Naive B cell (primary cell): ENCODE measurements at regions not wholly inside any gene's neighbourhood (a gene's known extent, or its start where the extent isn't known, plus 50 kb on each side); places are given as distances from the start of the nearest gene placed in this dataset.
A peak's percentile ranks its signal among the peaks of the same experiment; 100 is the strongest.

Source experiments
- ATAC-seq, 2 donors: fragments of 150-1000 bp; cut with Tn5 transposase; 2 replicates each; pipeline ENCODE4 v1.10.0; 2021; ENCODE audit warnings: low read depth in 2 of 2, mild to moderate bottlenecking in 2 of 2, moderate library complexity in 2 of 2
- DNase-seq: peaks from one replicate; pipeline ENCODE4 v3.0.0; 2022
- H3K27ac Mint-ChIP-seq, 6 donors: one replicate each; pipeline ENCODE4 v1.8.0; 2020 to 2022; ENCODE audit warnings: mild to moderate bottlenecking in 6 of 6, mixed read lengths in 6 of 6, moderate library complexity in 5 of 6, inconsistent platforms in 2 of 6
- H3K27me3 Mint-ChIP-seq, 3 donors: one replicate each; pipeline ENCODE4 v1.8.0; 2021 to 2022; ENCODE audit warnings: mixed read lengths in 3 of 3, mild to moderate bottlenecking in 1 of 3
- H3K36me3 Mint-ChIP-seq, 2 donors: one replicate each; pipeline ENCODE4 v1.8.0; 2020 to 2022; ENCODE audit warnings: mixed read lengths in 2 of 2, inconsistent platforms in 1 of 2, mild to moderate bottlenecking in 1 of 2
- H3K4me1 Mint-ChIP-seq, 3 donors: one replicate each; pipeline ENCODE4 v1.8.0; 2020 to 2022; ENCODE audit warnings: mixed read lengths in 3 of 3, inconsistent platforms in 1 of 3, mild to moderate bottlenecking in 1 of 3, moderate library complexity in 1 of 3
- H3K4me3 Mint-ChIP-seq, 8 donors: one replicate each; pipeline ENCODE4 v1.8.0; 2020 to 2022; ENCODE audit warnings: mild to moderate bottlenecking in 8 of 8, mixed read lengths in 8 of 8, moderate library complexity in 8 of 8, inconsistent platforms in 2 of 8
- H3K9me3 Mint-ChIP-seq, 7 donors: one replicate each; pipeline ENCODE4 v1.8.0; 2020 to 2022; ENCODE audit warnings: mixed read lengths in 7 of 7, mild to moderate bottlenecking in 5 of 7, inconsistent platforms in 2 of 7, moderate library complexity in 1 of 7

DNA sequence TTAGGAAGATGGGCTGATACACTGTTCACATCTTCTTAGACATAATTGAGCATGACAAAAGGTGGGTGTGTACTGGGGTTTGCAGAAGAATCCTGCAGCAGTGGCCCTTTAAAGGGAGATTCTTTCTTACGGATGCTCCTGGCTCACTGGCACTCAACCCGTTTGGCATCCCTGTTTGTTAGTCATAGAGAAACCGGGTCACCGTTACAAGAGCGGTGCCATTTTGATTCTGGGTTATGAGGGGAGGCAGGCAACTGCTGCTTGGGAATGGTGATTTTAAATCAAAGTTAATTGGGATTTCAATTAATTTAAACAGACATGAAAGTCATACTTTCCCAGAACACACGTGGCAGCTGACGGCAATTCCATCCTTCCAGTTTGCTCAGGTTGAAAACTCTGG, 245.8 kb downstream of the AACS start:
- Mint-ChIP-seq H3K9me3 (peaks cover 0 to 19% (median 2%) of the 10 kb centered on the region in 7 donors), H3K4me3 (no peak overlapping the region), H3K36me3 (no peaks in the 10 kb centered on the region), H3K4me1 (no peaks in the 10 kb centered on the region), H3K27me3 (peaks cover 5 to 28% (median 20%) of the 10 kb centered on the region in 3 donors), H3K27ac (no peak overlapping the region)
- DNase-seq, result no peak
- ATAC-seq, result no peak

DNA sequence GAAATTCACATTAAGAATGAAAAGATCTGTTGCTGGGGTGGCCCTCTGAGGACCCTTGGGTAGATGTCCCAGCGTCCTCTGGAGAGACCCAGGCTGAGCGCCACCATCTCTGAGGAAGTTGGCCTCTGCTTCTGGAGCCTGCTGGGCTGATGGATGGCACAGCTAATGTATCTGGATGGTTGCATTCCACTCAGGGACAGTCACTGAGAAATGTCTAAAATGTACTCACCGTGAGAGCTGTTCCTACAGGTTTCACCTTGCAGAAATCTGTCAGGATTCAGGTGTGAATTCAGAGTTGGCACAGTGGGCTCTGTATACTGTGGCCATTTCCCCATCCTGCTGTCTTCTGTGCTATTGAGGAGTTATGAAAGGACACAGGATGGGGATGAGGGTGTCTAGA, 247.2 kb downstream of the AACS start:
- no peak overlapping the region for H3K27ac Mint-ChIP-seq
- H3K9me3 Mint-ChIP-seq, result peaks cover 0 to 12% (median 2%) of the 10 kb centered on the region in 7 donors
- DNase-seq, result no peak
- no peak overlapping the region for H3K4me3 Mint-ChIP-seq
- no peaks in the 10 kb centered on the region for H3K36me3 Mint-ChIP-seq
- H3K4me1 Mint-ChIP-seq, result no peaks in the 10 kb centered on the region
- no peak for ATAC-seq
- H3K27me3 Mint-ChIP-seq, result peaks cover under 1 to 29% (median 17%) of the 10 kb centered on the region in 3 donors

DNA sequence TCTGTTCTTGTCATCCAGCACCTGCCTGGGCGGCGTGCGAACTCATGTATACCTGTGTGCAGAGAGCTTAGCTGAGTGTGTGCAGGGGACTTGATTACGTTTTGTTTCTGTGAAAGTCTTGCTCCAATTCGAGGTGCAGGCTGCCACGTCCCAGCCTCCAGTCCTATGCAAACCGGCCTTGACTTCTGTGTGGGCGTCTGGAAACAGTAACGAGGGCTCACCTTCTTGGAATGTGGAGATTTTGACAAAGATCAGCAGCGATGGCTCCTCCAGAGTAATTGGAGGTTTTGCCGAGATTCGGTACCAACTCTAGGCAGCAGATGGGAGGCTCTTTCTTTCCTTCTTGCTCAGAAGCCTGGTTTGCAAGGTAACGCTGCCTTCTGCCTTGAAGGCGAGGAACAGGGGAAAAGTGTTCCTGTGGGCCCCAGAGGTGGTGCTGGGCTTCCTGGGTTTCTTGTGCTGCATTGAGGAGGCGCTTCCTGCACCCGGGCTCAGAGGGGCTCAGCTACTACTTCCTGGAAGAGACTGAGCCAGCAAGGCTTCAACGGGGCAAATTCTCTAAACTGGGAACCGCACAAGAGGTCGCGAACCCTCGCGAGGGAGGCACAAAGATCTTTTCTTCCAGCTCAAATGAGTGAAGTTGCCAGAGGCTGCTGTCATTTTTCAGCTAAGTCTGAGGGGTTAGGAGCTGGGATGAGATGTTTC, 249.0 kb downstream of the AACS start:
- H3K27ac Mint-ChIP-seq, result no peak overlapping the region
- H3K27me3 Mint-ChIP-seq, result peaks cover 4 to 33% (median 17%) of the 10 kb centered on the region in 3 donors
- ATAC-seq, result no peak
- H3K36me3 Mint-ChIP-seq, result no peaks in the 10 kb centered on the region
- no peaks in the 10 kb centered on the region for H3K4me1 Mint-ChIP-seq
- no peak overlapping the region for H3K4me3 Mint-ChIP-seq
- DNase-seq, result no peak
- peaks cover 0 to 7% (median under 1%) of the 10 kb centered on the region in 7 donors for H3K9me3 Mint-ChIP-seq

DNA sequence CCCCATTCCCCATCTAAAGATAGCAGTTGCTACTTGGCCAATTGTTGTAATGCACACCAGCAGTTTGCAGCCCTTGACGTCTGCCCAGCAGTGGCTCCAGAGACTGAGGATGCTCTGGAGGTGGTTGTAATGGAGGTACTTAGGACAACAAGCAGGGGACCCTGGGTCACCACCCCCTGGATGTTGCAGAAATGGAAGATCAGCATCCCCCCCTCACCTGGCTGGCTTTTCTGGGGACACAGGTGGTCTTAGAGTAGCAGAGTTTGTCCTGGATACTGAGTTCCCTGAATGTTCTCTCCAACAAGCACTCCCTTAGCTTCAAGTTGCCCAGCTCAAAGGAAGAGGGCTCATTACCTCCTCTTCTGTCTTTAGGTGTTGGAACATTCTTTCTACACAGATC, 250.5 kb downstream of the AACS start:
- Mint-ChIP-seq H3K27ac (no peak overlapping the region), H3K4me3 (no peak overlapping the region), H3K4me1 (no peaks in the 10 kb centered on the region), H3K36me3 (no peaks in the 10 kb centered on the region), H3K27me3 (peaks cover 4 to 33% (median 17%) of the 10 kb centered on the region in 3 donors), H3K9me3 (peaks cover 0 to 7% (median under 1%) of the 10 kb centered on the region in 7 donors)
- DNase-seq (no peak), ATAC-seq (no peak)

DNA sequence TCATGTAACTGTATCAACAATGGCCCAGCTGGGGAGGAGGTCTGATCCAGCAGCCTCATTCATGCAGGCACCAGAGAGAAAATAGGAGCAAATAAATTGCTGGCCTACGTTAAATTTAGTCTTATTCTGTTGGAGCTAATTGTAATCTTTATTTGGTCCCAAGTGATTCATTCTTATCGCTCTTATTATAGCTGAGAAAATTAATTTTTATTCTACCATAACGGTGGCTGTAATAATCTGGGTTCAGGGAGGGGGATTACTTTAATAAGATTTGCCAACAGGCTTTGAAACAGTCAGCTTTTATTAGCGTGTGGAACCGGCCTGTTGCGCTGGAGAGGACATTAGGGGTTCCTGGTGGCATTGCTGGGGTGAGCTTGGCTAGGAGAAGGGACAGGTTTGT, 254.9 kb downstream of the AACS start:
- H3K36me3 Mint-ChIP-seq, result no peaks in the 10 kb centered on the region
- peaks cover 0 to 20% (median 4%) of the 10 kb centered on the region in 3 donors for H3K27me3 Mint-ChIP-seq
- ATAC-seq (no peak), DNase-seq (no peak)
- peaks cover 0 to 10% (median 3%) of the 10 kb centered on the region in 7 donors for H3K9me3 Mint-ChIP-seq
- H3K4me3 Mint-ChIP-seq, result no peak overlapping the region
- no peak overlapping the region for H3K27ac Mint-ChIP-seq
- H3K4me1 Mint-ChIP-seq, result no peaks in the 10 kb centered on the region

DNA sequence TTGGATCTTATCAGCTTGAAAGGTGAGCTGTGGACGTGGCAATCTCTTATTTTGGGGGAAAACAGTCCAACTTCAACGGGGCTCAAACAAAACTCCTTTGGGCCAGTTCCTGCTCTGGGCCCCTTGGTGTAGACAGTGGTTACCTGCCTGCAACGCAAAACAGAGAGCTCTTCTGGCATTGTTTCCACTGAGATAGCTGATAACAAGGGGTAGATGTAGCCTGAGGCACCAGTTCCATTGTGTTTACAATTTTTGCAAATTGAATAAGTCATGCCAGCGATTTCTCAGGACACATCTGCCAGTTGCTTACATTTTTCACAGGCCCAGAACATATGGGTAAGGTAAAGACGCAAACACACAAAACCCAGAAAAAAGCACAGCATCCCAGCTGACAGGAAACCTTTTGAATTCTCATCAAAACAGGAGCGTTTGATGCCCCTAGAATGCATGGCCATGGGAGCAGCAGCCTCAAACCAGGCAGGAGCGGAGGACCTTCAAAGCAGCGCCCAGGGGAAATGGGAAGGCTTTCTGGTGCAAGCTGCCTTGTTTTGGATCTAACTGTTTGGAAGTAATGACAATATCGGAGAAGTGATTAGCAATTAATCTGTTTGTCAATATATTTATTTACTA, 259.7 kb downstream of the AACS start:
- Mint-ChIP-seq H3K36me3 (peaks cover 5 to 8% of the 10 kb centered on the region in 2 donors), H3K4me3 (no peak overlapping the region), H3K9me3 (peaks cover 4 to 16% (median 8%) of the 10 kb centered on the region in 7 donors), H3K27ac (no peak overlapping the region), H3K4me1 (no peaks in the 10 kb centered on the region), H3K27me3 (peaks cover 9 to 41% (median 36%) of the 10 kb centered on the region in 3 donors)
- DNase-seq (no peak), ATAC-seq (no peak)

DNA sequence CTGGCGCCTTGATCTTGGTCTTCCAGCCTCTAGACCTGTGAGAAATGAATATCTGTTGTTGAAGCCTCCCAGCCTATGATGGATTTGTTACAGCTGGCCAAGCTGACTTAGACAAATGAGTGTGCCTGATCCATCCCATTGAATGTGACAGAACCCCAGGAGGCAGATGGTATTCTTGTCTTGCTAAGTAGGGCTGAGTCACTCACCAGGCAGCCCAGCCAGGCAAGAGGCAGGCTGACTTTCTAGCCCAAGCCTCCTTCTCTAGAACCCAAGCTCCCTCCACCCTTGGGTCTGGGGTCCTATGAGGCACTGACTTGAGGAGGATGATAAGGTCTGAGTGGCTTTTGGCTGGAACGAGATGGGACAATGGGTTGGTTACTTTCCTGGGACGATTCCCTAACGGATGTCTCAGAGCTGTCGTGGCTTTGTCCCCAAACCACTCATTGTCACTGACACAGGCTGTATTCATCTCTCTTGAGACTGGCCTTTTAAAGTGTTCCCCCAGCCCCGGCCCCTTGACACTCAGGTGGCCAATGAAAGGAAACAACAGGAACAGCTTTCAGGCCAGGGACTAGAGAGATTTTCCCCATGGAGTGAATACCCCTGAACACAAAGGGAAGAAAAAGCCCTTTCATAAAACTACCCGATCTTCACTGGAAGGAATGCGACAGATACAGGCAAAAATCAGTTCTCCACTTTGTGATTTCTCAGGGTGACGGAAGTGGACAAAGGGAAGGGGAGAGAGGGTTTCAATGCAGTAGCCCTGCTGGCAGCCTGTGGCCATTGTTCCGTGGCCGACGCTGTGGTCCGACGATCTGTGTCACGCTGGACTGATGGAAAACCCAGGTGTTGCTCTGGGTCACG, 264.2 kb downstream of the AACS start:
- H3K27ac Mint-ChIP-seq, result no peak overlapping the region
- H3K4me1 Mint-ChIP-seq, result no peaks in the 10 kb centered on the region
- DNase-seq (no peak), ATAC-seq (no peak)
- no peak overlapping the region for H3K4me3 Mint-ChIP-seq
- H3K27me3 Mint-ChIP-seq, result peaks cover 28 to 61% (median 54%) of the 10 kb centered on the region in 3 donors
- peaks cover 5 to 8% of the 10 kb centered on the region in 2 donors for H3K36me3 Mint-ChIP-seq
- H3K9me3 Mint-ChIP-seq, result peaks cover 3 to 8% (median 5%) of the 10 kb centered on the region in 7 donors

DNA sequence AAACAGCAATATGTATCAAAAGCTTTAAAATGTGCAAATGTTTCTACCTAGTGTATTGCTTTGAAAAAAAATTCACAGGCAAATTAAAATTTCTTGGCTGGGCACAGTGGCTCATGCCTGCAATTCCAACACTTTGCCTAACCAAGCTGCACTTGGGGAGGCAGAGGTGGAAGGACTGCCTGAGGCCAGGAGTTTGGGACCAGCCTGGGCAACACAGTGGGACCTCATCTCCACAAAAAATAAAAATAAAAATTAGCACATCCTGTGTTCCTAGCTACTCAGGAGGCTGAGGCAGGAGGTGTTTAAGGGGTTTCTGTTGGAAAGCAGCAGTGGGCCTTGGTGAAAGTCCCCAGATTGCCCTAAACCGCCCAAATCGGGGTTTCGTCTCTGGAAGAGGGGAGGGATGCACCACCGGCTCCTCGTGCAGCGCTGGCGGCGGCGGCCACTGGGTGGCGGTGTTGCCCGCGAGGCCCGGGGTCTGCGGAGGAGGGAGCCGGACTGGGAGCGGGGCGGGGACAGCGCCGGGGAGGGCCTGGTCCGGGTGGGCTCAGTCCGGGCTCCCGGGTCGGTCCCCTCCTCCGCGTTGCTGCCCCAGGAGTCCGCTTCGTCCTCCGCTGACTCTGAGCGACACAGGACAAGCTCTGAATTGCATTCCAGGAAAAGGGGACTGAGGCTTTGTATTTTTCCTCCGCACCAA, 265.6 kb downstream of the AACS start:
- Mint-ChIP-seq H3K36me3 (peaks cover 5 to 8% of the 10 kb centered on the region in 2 donors), H3K27me3 (peaks cover 37 to 70% (median 63%) of the 10 kb centered on the region in 3 donors), H3K9me3 (peaks cover 3 to 8% (median 5%) of the 10 kb centered on the region in 7 donors), H3K4me3 (no peak overlapping the region), H3K4me1 (no peaks in the 10 kb centered on the region), H3K27ac (no peak overlapping the region)
- DNase-seq (no peak), ATAC-seq (peak in 1 of 2 donors; percentile 41)

DNA sequence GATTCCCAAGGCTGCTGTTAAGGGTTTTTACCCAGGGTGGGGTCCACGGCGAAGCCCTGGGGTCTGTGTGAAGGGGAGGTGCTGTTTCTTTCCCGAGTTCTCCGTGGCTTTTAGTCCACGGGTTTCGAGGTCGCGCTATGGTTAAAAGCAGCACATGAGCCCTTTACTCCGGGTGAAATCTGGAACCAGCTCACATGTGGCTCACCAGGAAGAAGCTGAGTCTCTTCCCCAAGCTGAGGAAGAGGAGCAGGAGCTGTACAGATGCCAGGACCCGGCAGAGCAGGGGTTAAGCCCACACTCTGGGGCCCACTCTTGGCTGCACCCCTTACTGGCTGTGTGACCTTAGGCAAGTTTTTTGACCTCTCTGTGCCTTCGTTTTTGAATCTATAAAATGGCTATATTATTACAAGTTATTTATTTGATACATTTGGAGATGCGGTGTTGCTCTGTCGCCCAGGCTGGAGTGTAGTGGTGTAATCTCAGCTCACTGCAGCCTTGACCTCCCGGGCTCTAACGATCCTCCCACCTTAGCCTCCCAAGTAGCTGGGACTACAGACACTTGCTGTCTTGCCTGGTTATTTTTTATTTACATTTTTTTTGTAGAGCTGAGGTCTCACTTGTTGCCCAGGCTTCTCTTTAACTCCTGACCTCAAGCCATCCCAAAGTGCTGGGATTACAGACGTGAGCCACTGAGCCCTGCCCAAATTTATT, 266.3 kb downstream of the AACS start:
- no peaks in the 10 kb centered on the region for H3K4me1 Mint-ChIP-seq
- DNase-seq (no peak), ATAC-seq (no peak)
- H3K9me3 Mint-ChIP-seq, result peaks cover 3 to 10% (median 6%) of the 10 kb centered on the region in 7 donors
- H3K27ac Mint-ChIP-seq, result peak overlapping the region in 1 of 6 donors; percentile 36
- H3K36me3 Mint-ChIP-seq, result peaks cover 5 to 8% of the 10 kb centered on the region in 2 donors
- peaks cover 41 to 66% (median 63%) of the 10 kb centered on the region in 3 donors for H3K27me3 Mint-ChIP-seq
- no peak overlapping the region for H3K4me3 Mint-ChIP-seq

DNA sequence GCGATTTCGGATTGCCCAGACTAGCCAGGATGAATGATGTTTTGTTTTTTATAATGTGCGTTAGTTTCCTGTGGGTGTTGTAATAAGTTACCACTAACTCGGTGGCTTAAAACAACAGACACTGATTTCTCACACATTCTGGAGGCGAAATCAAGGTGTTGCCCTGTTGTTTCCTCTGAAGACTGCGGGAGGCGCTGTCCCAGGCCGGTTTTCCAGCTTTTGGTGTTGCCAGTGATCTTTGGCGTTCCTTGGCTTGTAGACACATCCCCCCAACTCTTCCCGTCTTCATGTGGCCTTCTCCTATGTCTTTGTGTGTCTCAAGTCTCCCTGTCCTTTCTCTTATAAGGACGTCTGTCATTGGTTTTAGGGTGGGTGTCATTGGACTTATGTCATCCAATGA, 267.7 kb downstream of the AACS start:
- Mint-ChIP-seq H3K4me1 (no peaks in the 10 kb centered on the region), H3K4me3 (no peak overlapping the region), H3K27ac (no peak overlapping the region), H3K9me3 (peaks cover 3 to 10% (median 6%) of the 10 kb centered on the region in 7 donors), H3K36me3 (peaks cover 5 to 8% of the 10 kb centered on the region in 2 donors), H3K27me3 (peaks cover 41 to 58% (median 53%) of the 10 kb centered on the region in 3 donors)
- no peak for ATAC-seq
- no peak for DNase-seq

DNA sequence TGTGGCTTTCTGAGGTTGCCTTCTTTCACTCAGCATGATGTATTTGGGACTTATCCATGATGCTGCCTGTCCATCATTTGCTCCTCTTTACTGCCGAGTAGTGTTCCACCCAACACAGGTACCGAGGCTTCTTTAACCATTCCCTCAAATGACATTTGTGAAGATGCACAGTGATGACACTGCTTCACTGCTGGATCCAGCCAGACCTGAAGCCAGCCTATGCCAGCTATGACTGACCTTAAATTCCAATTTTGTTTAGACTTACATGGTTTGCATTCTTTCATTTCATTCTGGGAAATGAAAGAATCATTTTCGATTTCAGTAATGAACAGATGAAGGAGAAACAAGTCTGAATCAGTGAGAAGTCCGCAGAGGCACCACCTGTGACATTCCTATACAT, 271.0 kb downstream of the AACS start:
- peaks cover 38 to 58% (median 46%) of the 10 kb centered on the region in 3 donors for H3K27me3 Mint-ChIP-seq
- H3K4me3 Mint-ChIP-seq, result no peak overlapping the region

DNA sequence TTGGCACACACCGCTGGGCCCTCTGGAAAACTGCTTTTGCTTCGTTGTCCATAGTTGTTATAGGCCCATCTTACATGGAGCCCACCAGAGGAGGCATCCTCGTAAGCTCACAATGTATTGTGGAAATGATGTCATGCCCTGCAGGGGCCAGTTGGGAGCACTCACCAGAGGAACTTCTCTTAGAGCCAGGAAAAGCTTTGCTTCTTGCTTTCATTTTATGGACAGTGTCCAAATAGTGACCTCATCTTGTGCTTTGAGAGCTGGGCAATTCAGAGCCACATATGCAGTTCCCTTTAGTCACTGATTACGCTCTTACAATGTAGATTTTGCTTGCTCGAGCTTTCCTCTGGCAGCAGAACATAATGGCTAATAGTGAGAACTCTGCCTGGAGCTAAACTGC, 275.6 kb downstream of the AACS start:
- Mint-ChIP-seq H3K36me3 (no peaks in the 10 kb centered on the region), H3K27me3 (peaks cover 22 to 48% (median 42%) of the 10 kb centered on the region in 3 donors), H3K27ac (no peak overlapping the region), H3K4me1 (no peaks in the 10 kb centered on the region), H3K4me3 (no peak overlapping the region), H3K9me3 (peaks cover 0 to 5% (median 0%) of the 10 kb centered on the region in 7 donors)
- DNase-seq (no peak), ATAC-seq (no peak)

More for the DNA sequence above, 271.0 kb downstream of the AACS start:
- Mint-ChIP-seq H3K4me1 (no peaks in the 10 kb centered on the region), H3K36me3 (no peaks in the 10 kb centered on the region), H3K9me3 (peaks cover 0 to 5% (median 0%) of the 10 kb centered on the region in 7 donors), H3K27ac (no peak overlapping the region)
- ATAC-seq, result no peak
- no peak for DNase-seq
